ENCODE measurements at regions not wholly inside any gene's neighbourhood (a gene's known extent, or its start where the extent isn't known, plus 50 kb on each side); places are given as distances from the start of the nearest gene placed in this dataset.
"Not testable (repeated sequence)": the region's sequence is repeated elsewhere in the genome, so short reads cannot be mapped to it uniquely, and the experiment has no call there.

- DNase-seq (ENCODE audit: low spot score) = no peak
These were observed 792.3 kb upstream of the PCDH7 start for GRCh38 chr4:29927895-29928294.

DNA sequence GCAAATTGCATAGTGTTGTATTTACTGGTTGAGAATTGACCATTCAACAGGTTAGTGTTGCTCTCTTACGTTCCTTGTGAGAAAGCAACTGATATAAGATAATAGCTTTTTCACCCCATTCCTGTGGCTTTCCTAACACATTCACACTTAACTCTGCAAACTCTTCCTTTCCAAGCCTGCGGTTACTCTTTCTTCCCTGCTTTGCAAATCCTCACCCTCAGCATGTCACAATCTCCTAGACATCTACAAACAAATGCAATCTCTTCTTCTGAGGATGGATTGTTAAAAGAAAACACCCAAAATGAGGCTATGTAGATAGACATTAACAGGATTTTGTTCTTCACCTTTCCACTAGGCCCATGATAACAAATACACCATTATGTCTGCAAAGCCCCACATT, 771.7 kb upstream of the PCDH7 start:
- no peak for DNase-seq (ENCODE audit: low spot score)

GRCh38 chr4:29948858-29949257, 771.3 kb upstream of the PCDH7 start:
- no peak for DNase-seq (ENCODE audit: low spot score)

- DNase-seq (ENCODE audit: low spot score) = no peak
These were observed 753.8 kb upstream of the PCDH7 start for GRCh38 chr4:29966386-29966785.

GRCh38 chr4:29970626-29971025, 749.5 kb upstream of the PCDH7 start:
- no peak for DNase-seq (ENCODE audit: low spot score)

- no peak for DNase-seq (ENCODE audit: low spot score)
These were observed 748.0 kb upstream of the PCDH7 start for GRCh38 chr4:29972121-29972520.

DNA sequence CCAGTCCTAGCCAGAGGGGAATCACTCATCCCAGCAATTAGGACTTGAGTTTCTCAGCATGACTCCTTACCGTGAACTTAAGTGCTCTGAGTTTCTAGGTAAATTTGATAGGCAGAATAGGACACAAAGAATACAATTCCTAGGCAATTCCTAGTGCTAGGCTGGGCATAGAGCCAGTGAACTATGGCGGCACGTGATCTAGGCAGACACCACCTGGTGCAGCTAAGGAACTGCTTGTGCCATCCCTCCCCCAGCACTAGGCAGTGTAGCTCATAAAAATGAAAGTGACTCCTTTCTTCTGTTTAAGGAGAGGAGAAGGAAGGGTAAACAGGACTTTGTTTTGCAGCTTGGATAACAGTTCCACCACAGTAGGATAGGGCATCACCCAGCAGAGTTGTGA, 736.3 kb upstream of the PCDH7 start:
- DNase-seq (ENCODE audit: low spot score) = no peak

GRCh38 chr4:30001628-30002027, 718.5 kb upstream of the PCDH7 start:
- DNase-seq (ENCODE audit: low spot score) = no peak

DNA sequence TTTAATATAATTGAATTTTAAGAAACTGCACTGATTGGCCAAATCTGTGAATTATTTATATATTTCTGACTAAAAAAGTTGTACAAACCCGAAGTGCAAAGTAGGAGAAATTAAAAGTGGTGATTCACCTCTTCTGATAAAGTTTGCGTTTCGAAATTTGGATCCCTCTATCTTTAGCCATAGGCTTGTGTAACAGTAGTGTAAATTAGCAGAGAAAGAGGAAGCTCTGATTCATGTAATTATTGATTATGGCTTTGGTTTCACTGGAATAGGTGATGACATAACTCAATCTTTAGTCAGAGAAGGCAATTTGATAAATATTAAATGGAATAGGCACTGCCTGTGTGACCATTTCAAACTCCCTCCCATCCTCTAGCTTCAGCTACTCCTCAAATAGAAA, 717.8 kb upstream of the PCDH7 start:
- DNase-seq (ENCODE audit: low spot score) = no peak

GRCh38 chr4:30005995-30006394, 714.2 kb upstream of the PCDH7 start:
- DNase-seq (ENCODE audit: low spot score) = no peak

DNA sequence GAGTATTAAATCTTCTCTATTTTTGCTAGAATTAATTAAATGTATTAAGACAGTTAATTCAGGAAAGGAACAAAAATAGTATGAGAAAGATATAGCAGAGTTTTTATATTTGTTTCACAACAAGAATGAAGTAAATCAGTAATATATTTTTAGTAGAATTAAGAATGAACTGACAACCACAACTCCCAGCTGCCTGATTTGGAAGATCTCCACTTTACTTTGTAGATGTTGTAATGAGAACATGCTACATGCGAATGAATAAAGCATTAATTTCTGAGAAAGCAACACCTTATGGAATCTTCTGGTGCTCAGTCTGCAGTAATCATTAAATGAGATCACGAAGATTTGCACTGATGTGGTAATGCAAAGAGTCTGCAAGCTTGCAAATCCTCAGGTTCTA, 695.6 kb upstream of the PCDH7 start:
- no peak for DNase-seq (ENCODE audit: low spot score)

DNA sequence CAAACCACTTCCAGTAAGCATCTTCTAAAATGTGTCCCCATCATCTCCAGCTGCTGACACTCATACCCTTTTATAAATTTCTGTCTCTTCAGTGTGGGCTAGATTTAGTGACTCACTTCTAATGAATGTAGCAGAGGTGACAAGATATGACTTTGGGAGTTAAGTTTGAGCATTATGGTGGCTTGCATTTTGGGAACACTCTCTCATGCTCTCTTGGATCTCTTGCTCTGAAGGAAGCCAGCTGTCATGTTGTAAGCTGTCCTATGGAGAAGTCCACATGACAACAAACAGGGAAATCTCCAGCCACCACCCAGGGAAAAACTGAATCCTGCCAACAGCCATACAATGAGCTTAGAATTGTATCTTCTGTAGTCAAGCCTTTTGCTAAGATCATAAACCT, 691.3 kb upstream of the PCDH7 start:
- DNase-seq (ENCODE audit: low spot score) = no peak

GRCh38 chr4:30056016-30056766, 664.0 kb upstream of the PCDH7 start:
- DNase-seq (ENCODE audit: low spot score) = no peak

- DNase-seq (ENCODE audit: low spot score) = no peak
These were observed 651.9 kb upstream of the PCDH7 start for GRCh38 chr4:30068234-30068633.

- no peak for DNase-seq (ENCODE audit: low spot score)
These were observed 647.0 kb upstream of the PCDH7 start for GRCh38 chr4:30073011-30073710.

DNA sequence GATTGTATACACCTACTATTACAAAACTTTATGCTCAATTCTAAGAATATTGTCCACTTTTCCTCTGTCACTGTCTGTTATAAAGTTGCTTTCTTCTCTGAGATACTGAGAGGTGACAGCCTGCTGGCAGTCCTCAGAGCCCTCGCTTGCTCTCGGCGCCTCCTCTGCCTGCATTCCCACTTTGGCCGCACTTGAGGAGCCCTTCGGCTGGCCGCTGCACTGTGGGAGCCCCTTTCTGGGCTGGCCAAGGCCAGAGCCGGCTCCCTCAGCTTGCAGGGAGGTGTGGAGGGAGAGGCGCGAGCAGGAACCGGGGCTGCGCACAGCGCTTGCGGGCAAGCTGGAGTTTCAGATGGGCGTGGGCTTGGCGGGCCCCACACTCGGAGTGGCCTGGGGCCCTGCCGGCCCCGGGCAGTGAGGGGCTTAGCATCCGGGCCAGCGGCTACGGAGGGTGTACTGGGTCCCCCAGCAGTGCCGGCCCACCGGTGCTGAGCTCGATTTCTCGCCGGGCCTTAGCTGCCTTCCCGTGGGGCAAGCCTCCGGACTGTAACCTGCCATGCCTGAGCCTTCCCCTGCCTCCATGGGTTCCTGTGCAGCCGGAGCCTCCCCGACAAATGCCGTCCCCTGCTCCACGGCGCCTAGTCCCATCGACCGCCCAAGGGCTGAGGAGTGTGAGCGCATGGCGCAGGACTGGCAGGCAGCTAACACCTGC, 627.6 kb upstream of the PCDH7 start:
- DNase-seq (ENCODE audit: low spot score) = peak; percentile 75

DNA sequence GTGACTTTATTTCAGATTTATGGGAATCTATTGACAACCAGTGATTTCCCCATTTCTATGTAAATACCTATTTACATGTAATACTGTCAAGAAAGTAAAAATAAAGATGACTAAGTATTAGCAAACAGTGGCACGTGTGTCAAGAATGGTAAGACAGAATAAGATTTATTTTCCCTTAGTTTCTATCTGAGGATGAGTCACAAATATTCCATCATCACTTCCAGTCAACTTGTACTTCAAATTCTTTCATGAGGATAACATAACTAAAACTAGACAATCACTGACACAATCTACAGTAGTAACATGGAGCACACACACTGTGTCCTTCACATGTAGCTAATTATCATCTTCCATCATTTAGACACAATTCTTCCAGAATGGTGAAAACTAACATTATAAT, 625.3 kb upstream of the PCDH7 start:
- no peak for DNase-seq (ENCODE audit: low spot score)

DNA sequence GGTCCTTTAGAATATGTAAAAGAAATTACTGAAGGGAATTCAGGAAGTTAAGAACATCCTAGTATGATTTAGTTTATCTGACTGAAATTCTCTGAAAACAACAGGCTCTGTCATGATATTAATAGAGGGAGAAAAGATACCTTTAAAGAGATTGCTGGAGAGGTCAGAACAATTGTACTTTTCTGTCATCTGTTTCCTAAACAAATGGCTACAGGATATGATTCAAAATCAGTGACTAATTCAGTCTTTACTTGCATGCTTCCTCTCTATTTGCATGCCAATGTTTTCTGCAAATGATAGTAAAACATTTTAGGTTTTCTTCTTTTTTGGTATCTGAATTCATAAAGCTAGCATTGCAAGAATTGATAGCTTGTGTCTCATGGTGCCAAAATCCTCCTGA, 616.7 kb upstream of the PCDH7 start:
- no peak for DNase-seq (ENCODE audit: low spot score)

- DNase-seq (ENCODE audit: low spot score) = no peak
These were observed 603.8 kb upstream of the PCDH7 start for GRCh38 chr4:30116401-30116800.

DNA sequence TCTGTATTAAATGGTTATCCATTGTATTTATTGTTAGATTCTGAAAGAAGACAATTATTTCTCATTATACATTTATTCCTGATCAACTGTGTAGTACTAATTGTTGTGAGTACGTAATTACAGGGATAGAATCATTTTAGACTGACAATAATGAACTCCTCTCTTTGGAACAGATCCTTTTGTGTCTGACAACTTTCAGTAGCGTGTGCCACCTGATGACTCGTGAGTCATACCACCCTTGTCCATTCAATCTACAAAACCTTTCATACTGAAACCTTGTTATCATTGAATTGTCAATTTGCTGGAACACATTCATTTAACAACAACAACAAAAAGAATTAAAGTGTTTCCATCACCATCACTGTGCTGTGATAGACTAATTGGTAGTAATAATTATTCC, 602.7 kb upstream of the PCDH7 start:
- DNase-seq (ENCODE audit: low spot score) = no peak

GRCh38 chr4:30122711-30123110, 597.5 kb upstream of the PCDH7 start:
- DNase-seq (ENCODE audit: low spot score) = no peak

DNA sequence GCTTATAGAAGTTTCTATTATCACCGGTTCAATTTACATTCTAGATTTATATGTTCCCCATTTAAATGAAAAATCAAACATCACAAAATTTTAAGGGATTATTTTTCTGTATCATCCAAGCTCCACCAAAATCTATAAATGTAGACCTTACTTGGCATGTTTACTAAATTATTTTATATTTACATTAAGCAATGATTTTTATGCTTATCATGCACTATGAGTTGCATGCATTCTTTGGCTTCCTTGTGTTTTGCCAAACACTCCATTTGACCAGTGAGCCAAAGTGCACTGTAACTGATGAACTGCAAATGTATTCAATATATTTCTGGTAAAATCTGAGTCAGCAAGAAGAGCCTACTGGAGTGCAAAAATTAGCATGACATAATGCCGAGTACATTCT, 595.5 kb upstream of the PCDH7 start:
- not testable (repeated sequence) for DNase-seq (ENCODE audit: low spot score)
